Nephron (organoid): ENCODE measurements at regions not wholly inside any gene's neighbourhood (a gene's known extent, or its start where the extent isn't known, plus 50 kb on each side); places are given as distances from the start of the nearest gene placed in this dataset.

ENCODE experiments used
- H3K27ac Mint-ChIP-seq, 3 experiments: 2 replicates each; pipeline ENCODE4 v1.8.0; 2020; ENCODE audit warnings: mixed read lengths in 3 of 3, mild to moderate bottlenecking in 2 of 3, moderate library complexity in 1 of 3
- H3K27me3 Mint-ChIP-seq: 2 replicates; pipeline ENCODE4 v1.8.0; 2021; ENCODE audit warnings: low read depth, mild to moderate bottlenecking, moderate library complexity, mixed read lengths
- H3K36me3 Mint-ChIP-seq: 2 replicates; pipeline ENCODE4 v1.8.0; 2020; ENCODE audit warnings: low read depth, mixed read lengths
- H3K4me1 Mint-ChIP-seq: 2 replicates; pipeline ENCODE4 v1.8.0; 2020; ENCODE audit warnings: mixed read lengths
- H3K4me3 Mint-ChIP-seq, 3 experiments: 2 replicates each; pipeline ENCODE4 v1.8.0; 2020; ENCODE audit warnings: mild to moderate bottlenecking in 3 of 3, mixed read lengths in 3 of 3, moderate library complexity in 2 of 3
- H3K9me3 Mint-ChIP-seq: 2 replicates; pipeline ENCODE4 v1.8.0; 2020; ENCODE audit warnings: mixed read lengths
- TF ChIP-seq, protein P1 (sequence below), 3 experiments: fragments of 200-600 bp; sonication (generic); IDR thresholded peaks; one replicate each; pipeline ENCODE4 v1.5.0; 2021; ENCODE audit warnings: antibody characterized with exemption in 3 of 3; ENCODE audit not compliant: unreplicated experiment in 3 of 3

DNA sequence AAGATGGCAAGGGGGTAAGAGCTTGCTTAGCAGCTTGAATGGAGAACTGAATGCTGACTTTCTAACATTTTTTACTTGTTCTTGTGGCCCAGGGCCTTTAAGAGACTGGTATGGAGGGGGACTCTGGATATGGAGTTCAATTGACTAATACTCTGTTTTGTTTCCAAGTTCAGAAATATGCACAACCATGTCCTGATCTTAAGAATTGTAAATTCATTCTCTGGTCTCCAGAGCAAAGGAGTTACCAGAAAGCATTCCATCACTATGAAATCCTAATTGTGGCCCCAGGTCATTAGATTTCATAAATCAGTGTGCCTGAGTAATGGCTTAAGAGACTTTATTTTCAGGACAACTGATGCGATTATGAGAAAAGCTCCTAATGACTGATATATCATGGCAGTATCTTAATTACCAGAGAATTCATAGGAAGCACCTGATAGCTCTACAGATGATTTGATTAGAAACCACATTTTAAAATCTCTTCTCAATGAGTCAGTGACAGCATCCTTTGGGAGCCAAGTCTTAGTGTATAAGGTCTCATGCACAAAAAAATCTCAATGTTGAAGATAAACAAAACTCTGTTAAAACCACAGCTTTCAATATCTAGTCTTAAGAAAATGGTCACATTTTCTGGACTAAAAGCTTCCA is 613.6 kb upstream of the KLF4 start:
- H3K9me3 Mint-ChIP-seq: no peaks in the 10 kb centered on the region
- H3K4me1 Mint-ChIP-seq: peaks cover 15% of the 10 kb centered on the region
- H3K27ac Mint-ChIP-seq: no peak overlapping the region
- no peaks in the 10 kb centered on the region for H3K36me3 Mint-ChIP-seq
- H3K4me3 Mint-ChIP-seq: no peak overlapping the region
- TF ChIP-seq, protein P1, sequence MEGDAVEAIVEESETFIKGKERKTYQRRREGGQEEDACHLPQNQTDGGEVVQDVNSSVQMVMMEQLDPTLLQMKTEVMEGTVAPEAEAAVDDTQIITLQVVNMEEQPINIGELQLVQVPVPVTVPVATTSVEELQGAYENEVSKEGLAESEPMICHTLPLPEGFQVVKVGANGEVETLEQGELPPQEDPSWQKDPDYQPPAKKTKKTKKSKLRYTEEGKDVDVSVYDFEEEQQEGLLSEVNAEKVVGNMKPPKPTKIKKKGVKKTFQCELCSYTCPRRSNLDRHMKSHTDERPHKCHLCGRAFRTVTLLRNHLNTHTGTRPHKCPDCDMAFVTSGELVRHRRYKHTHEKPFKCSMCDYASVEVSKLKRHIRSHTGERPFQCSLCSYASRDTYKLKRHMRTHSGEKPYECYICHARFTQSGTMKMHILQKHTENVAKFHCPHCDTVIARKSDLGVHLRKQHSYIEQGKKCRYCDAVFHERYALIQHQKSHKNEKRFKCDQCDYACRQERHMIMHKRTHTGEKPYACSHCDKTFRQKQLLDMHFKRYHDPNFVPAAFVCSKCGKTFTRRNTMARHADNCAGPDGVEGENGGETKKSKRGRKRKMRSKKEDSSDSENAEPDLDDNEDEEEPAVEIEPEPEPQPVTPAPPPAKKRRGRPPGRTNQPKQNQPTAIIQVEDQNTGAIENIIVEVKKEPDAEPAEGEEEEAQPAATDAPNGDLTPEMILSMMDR (IDR thresholded peaks at IDR 0.05; ENCODE audit: unreplicated experiment in 3 of 3): no peak
- peaks cover 7% of the 10 kb centered on the region for H3K27me3 Mint-ChIP-seq

DNA sequence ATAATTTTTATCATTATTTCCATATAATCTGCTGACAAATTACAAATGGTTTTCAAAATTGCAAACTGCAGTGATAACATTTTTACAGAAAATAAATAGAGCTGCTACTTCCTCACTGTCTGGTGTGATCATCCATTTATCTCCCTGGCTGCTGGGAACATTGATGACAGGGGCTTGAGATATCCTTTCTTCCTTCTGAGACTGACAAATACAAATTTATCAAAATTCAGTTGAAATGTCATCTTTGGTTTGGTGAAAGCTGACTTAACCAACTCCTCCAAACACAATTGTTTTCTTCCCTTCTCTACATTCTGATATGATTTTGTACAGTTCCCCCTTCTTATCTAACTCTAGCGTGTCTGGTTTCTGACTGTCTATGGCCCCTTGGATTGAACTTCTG is 611.8 kb upstream of the KLF4 start:
- TF ChIP-seq, protein P1 (IDR thresholded peaks at IDR 0.05; ENCODE audit: unreplicated experiment in 3 of 3): no peak
- H3K36me3 Mint-ChIP-seq: no peaks in the 10 kb centered on the region

DNA sequence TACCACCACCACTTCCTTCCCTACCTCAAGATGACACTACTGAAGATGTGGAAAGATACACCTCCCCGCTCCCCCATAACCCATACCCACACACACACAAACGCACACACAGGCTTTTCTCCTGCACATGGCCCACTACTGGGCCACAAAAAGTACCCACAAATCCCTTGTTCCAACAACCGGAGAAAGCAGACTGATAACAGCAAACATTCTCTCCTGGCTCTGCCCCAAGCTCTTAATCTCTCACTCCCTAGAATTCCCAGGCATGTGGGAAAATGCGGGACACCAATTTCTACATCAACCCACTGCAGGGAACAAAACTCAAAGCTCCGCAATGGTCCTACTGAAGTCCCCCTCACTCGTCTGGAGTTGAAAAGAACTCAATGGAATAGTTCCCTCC is 611.0 kb upstream of the KLF4 start:
- H3K27ac Mint-ChIP-seq: no peak overlapping the region
- H3K36me3 Mint-ChIP-seq: no peaks in the 10 kb centered on the region
- peaks cover 15% of the 10 kb centered on the region for H3K4me1 Mint-ChIP-seq
- no peak overlapping the region for H3K4me3 Mint-ChIP-seq
- TF ChIP-seq, protein P1 (IDR thresholded peaks at IDR 0.05; ENCODE audit: unreplicated experiment in 3 of 3): no peak
- no peaks in the 10 kb centered on the region for H3K9me3 Mint-ChIP-seq
- H3K27me3 Mint-ChIP-seq: peaks cover 7% of the 10 kb centered on the region

More for the DNA sequence above, 611.8 kb upstream of the KLF4 start:
- H3K9me3 Mint-ChIP-seq: no peaks in the 10 kb centered on the region
- no peak overlapping the region for H3K27ac Mint-ChIP-seq
- no peak overlapping the region for H3K4me3 Mint-ChIP-seq
- H3K4me1 Mint-ChIP-seq: peaks cover 15% of the 10 kb centered on the region
- H3K27me3 Mint-ChIP-seq: peaks cover 7% of the 10 kb centered on the region

DNA sequence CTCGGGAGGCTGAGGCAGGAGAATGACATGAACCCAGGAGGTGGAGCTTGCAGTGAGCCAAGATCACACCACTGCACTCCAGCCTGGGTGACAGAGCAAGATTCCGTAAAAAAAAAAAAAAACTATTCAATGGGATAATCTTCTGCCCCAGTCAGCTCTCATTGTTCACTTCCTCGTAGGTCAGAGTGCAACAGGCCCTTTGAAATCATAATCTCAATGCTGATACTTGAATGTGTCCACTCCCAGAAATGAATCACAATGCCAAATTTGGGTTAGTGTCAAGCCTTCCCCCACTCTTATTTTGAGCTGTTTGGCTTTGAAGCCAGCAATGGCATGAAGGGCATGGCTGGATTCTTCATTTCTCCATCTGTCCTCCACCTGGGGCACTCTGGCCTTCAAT is 610.3 kb upstream of the KLF4 start:
- Mint-ChIP-seq H3K27ac (no peak overlapping the region), H3K4me3 (no peak overlapping the region), H3K27me3 (peaks cover 7% of the 10 kb centered on the region), H3K4me1 (peaks cover 15% of the 10 kb centered on the region), H3K9me3 (no peaks in the 10 kb centered on the region), H3K36me3 (no peaks in the 10 kb centered on the region)
- TF ChIP-seq, protein P1 (IDR thresholded peaks at IDR 0.05; ENCODE audit: unreplicated experiment in 3 of 3): no peak

DNA sequence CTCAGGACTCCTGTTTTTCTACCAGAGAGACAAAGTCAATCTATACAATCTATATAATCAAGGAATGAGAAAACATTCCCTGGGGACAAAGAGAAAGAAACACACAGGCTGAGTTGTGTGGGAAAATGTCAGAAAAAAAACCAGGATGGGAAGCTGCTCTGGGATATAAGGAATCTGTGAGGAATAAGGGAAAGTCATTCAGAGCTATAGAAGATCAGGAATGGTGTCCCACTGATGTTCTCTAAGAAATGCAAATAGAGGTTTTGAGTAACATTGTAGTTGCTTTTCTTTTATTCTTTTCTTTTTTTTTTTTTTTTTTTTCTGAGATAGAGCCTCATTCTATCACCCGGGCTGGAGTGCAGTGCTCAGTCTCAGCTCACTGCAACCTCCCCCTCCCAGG is 605.9 kb upstream of the KLF4 start:
- TF ChIP-seq, protein P1 (IDR thresholded peaks at IDR 0.05; ENCODE audit: unreplicated experiment in 3 of 3): no peak
- Mint-ChIP-seq H3K36me3 (no peaks in the 10 kb centered on the region), H3K9me3 (peaks cover 11% of the 10 kb centered on the region), H3K27ac (no peak overlapping the region), H3K4me1 (peaks cover 1% of the 10 kb centered on the region), H3K4me3 (no peak overlapping the region), H3K27me3 (peaks cover 4% of the 10 kb centered on the region)

DNA sequence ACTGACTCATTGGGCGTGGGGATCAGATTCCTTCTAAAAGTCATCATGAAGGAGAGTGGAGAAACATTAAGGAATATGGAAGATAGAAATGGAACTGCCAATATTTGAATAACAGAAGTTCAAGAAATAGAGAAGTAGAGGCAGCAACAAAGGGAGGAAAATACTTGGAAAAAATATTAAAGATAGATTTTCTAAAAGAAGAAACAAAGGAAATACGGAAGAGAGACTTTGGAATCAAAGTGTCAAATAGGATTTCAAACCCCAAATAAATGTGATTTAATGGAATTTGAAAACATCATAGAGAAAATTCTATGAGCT is 605.1 kb upstream of the KLF4 start:
- H3K9me3 Mint-ChIP-seq: peaks cover 11% of the 10 kb centered on the region
- H3K4me1 Mint-ChIP-seq: no peaks in the 10 kb centered on the region
- H3K36me3 Mint-ChIP-seq: no peaks in the 10 kb centered on the region
- H3K27me3 Mint-ChIP-seq: peaks cover 4% of the 10 kb centered on the region
- H3K27ac Mint-ChIP-seq: no peak overlapping the region
- TF ChIP-seq, protein P1 (IDR thresholded peaks at IDR 0.05; ENCODE audit: unreplicated experiment in 3 of 3): no peak
- no peak overlapping the region for H3K4me3 Mint-ChIP-seq
